Keratinocyte (primary cell): ENCODE measurements at regions not wholly inside any gene's neighbourhood (a gene's known extent, or its start where the extent isn't known, plus 50 kb on each side); places are given as distances from the start of the nearest gene placed in this dataset.

ENCODE experiments used
- EZH2 ChIP-seq: IDR thresholded peaks from one replicate; pipeline ENCODE4 v1.6.1; 2012; ENCODE audit warnings: inconsistent platforms, mild to moderate bottlenecking, low read length, moderate library complexity
- TF ChIP-seq, protein P1 (sequence below), 3 experiments: IDR thresholded peaks in 1 of 3; conservative IDR thresholded peaks in 1 of 3; optimal IDR thresholded peaks in 1 of 3; 2 replicates in 2 of 3; 3 replicates in 1 of 3; pipeline versions ENCODE3 to v1.5.1; 2011; ENCODE audit warnings: low read length in 3 of 3, mild to moderate bottlenecking in 3 of 3, moderate library complexity in 2 of 3, control low read depth in 1 of 3, inconsistent platforms in 1 of 3; ENCODE audit not compliant: insufficient read depth in 2 of 3; ENCODE audit errors: extremely low read depth in 1 of 3

DNA sequence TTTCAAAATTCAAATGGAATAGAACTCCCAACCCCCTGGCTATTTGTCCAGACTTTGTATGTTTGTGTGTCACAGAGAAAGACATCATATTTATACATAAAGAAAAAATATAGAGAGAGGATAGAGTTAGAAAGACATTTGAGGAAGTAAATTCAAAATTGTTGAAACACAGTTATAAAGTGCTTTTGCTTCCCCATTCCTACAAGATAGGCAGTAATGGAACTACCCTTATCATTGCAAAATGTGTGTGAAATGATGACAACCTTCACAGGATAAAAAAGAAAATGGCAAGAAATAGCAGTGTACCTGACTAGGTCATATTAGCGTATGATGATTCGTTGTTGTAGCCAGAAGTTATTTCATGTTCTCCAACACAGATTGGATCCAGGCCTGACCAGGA, 63.1 kb downstream of the FZD1 start:
- TF ChIP-seq, protein P1, sequence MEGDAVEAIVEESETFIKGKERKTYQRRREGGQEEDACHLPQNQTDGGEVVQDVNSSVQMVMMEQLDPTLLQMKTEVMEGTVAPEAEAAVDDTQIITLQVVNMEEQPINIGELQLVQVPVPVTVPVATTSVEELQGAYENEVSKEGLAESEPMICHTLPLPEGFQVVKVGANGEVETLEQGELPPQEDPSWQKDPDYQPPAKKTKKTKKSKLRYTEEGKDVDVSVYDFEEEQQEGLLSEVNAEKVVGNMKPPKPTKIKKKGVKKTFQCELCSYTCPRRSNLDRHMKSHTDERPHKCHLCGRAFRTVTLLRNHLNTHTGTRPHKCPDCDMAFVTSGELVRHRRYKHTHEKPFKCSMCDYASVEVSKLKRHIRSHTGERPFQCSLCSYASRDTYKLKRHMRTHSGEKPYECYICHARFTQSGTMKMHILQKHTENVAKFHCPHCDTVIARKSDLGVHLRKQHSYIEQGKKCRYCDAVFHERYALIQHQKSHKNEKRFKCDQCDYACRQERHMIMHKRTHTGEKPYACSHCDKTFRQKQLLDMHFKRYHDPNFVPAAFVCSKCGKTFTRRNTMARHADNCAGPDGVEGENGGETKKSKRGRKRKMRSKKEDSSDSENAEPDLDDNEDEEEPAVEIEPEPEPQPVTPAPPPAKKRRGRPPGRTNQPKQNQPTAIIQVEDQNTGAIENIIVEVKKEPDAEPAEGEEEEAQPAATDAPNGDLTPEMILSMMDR (optimal IDR thresholded peaks at IDR 0.05 in 1 of 3, IDR thresholded peaks at IDR 0.05 in 1 of 3, conservative IDR thresholded peaks at IDR 0.05 in 1 of 3; ENCODE audit: extremely low read depth in 1 of 3, insufficient read depth in 2 of 3, low read length in 3 of 3): no peak
- no peak for TF ChIP-seq EZH2
